HCT116 (cell line): ENCODE measurements at regions not wholly inside any gene's neighbourhood (a gene's known extent, or its start where the extent isn't known, plus 50 kb on each side); places are given as distances from the start of the nearest gene placed in this dataset.

Source experiments
- ATAC-seq: fragments of 200-7000 bp; cut with Tn5 transposase; 2 replicates; pipeline ENCODE4 v1.9.1; 2020; ENCODE audit warnings: mild to moderate bottlenecking, moderate library complexity
- BruUV-seq: library from RNA; stranded (reverse); fragments of 400-500 nt; replicated peaks from 2 replicates; lab custom pipeline; 2021; lab: Mats Ljungman, UMichigan
- CTCF ChIA-PET: fragments of 300-600 bp; sonication (Branson Sonifier 250); formaldehyde crosslinking; loops from one replicate; lab custom pipeline; 2021; ENCODE audit warnings: antibody characterized with exemption; lab: Charles Lee
- POLR2A ChIA-PET: fragments of 300-600, 350-600 bp; sonication (Branson Sonifier 250); formaldehyde crosslinking; loops from one replicate; lab custom pipeline; 2021; ENCODE audit warnings: antibody characterized with exemption; lab: Charles Lee
- RAD21 ChIA-PET, 2 experiments: fragments of 300-600 bp; sonication (Branson Sonifier 250); formaldehyde crosslinking; loops; one replicate each; lab custom pipeline; 2023; ENCODE audit warnings: low total read pairs in 2 of 2; ENCODE audit not compliant: uncharacterized antibody in 2 of 2, unreplicated experiment in 2 of 2, low non-redundant PET in 1 of 2; lab: Charles Lee
- DNase-seq: peaks from one replicate; pipeline ENCODE4 v3.0.0-alpha.2; 2010; ENCODE audit warnings: low read depth, low spot score
- H2AFZ ChIP-seq: fragments of 200-600 bp; shearing (Covaris generic), sonication (generic); 2 replicates; pipeline ENCODE4 v1.6.1; 2017; ENCODE audit warnings: low read depth, mixed run types, mixed read lengths, antibody characterized with exemption, low read length; ENCODE audit not compliant: poor library complexity, severe bottlenecking
- H3K27ac ChIP-seq: 2 replicates; pipeline ENCODE4 v1.5.1; 2012; ENCODE audit warnings: low read depth, low read length
- H3K27me3 ChIP-seq: fragments of 200-600 bp; sonication (generic); 2 replicates; pipeline ENCODE4 v1.6.1; 2016; ENCODE audit warnings: mixed run types, low read length, mixed read lengths; ENCODE audit not compliant: insufficient read depth
- H3K36me3 ChIP-seq, 2 experiments: fragments of 200-500 bp in 1 of 2; fragments of 200-600 bp in 1 of 2; sonication (Bioruptor generic) in 1 of 2; sonication (generic) in 1 of 2; 2 replicates each; pipeline versions ENCODE4 v1.5.1 to v1.6.1; 2014 to 2016; ENCODE audit warnings: low read length in 2 of 2, inconsistent platforms in 1 of 2, mixed read lengths in 1 of 2, mixed run types in 1 of 2; ENCODE audit not compliant: insufficient read depth in 2 of 2, control insufficient read depth in 1 of 2
- H3K4me1 ChIP-seq, 2 experiments: fragments of 200-600 bp in 1 of 2; sonication (generic) in 1 of 2; 2 replicates each; pipeline versions ENCODE4 v1.5.1 to v1.6.1; 2012 to 2017; ENCODE audit warnings: low read length in 2 of 2, inconsistent platforms in 1 of 2, mild to moderate bottlenecking in 1 of 2, mixed read lengths in 1 of 2, mixed run types in 1 of 2, moderate library complexity in 1 of 2; ENCODE audit not compliant: insufficient read depth in 2 of 2, control insufficient read depth in 1 of 2
- H3K4me2 ChIP-seq: fragments of 200-600 bp; sonication (generic); 2 replicates; pipeline ENCODE4 v1.6.1; 2017; ENCODE audit warnings: mixed run types, low read length, mixed read lengths
- H3K4me3 ChIP-seq, 2 experiments: fragments of 200-600 bp in 1 of 2; sonication (generic) in 1 of 2; replicated peaks in 1 of 2; 2 replicates each; pipeline ENCODE4 v1.5.1; 2011 to 2016; ENCODE audit warnings: low read length in 2 of 2, control low read depth in 1 of 2, low read depth in 1 of 2, mild to moderate bottlenecking in 1 of 2, mixed read lengths in 1 of 2, mixed run types in 1 of 2
- H3K79me2 ChIP-seq: fragments of 200-600 bp; sonication (generic); 2 replicates; pipeline ENCODE4 v1.6.1; 2017; ENCODE audit warnings: mild to moderate bottlenecking, mixed run types, low read length, moderate library complexity, mixed read lengths; ENCODE audit not compliant: insufficient read depth
- H3K9ac ChIP-seq: fragments of 200-600 bp; sonication (generic); 2 replicates; pipeline ENCODE4 v1.6.1; 2016; ENCODE audit warnings: low read length, mixed read lengths
- H3K9me2 ChIP-seq: fragments of 200-600 bp; sonication (generic), shearing (Covaris generic); 2 replicates; pipeline ENCODE4 v1.6.1; 2017; ENCODE audit warnings: mixed run types, mild to moderate bottlenecking, moderate library complexity; ENCODE audit not compliant: insufficient read depth
- H3K9me3 ChIP-seq, 2 experiments: fragments of 200-500 bp in 1 of 2; fragments of 200-600 bp in 1 of 2; sonication (Bioruptor generic) in 1 of 2; sonication (generic) in 1 of 2; 2 replicates each; pipeline ENCODE4 v1.6.1; 2014 to 2017; ENCODE audit warnings: low read length in 2 of 2, mixed read lengths in 2 of 2, inconsistent platforms in 1 of 2, low read depth in 1 of 2, mild to moderate bottlenecking in 1 of 2, mixed run types in 1 of 2, moderate library complexity in 1 of 2; ENCODE audit not compliant: control insufficient read depth in 1 of 2, insufficient read depth in 1 of 2
- H4K20me1 ChIP-seq: fragments of 200-600 bp; sonication (generic), shearing (Covaris generic); 2 replicates; pipeline ENCODE4 v1.6.1; 2017; ENCODE audit warnings: mixed run types, mild to moderate bottlenecking, moderate library complexity; ENCODE audit not compliant: insufficient read depth
- ATF3 ChIP-seq: IDR thresholded peaks from 2 replicates; pipeline ENCODE4 v1.6.1; 2012
- CBX3 ChIP-seq: IDR thresholded peaks from 2 replicates; pipeline ENCODE4 v1.6.1; 2012; ENCODE audit warnings: low read depth
- CTCF ChIP-seq, 3 experiments: fragments of 200-600 bp in 1 of 3; sonication (generic) in 1 of 3; IDR thresholded peaks in 2 of 3; conservative IDR thresholded peaks in 1 of 3; 2 replicates each; pipeline ENCODE4 v1.5.1; 2012 to 2017; ENCODE audit warnings: low read depth in 2 of 3, low read length in 2 of 3, antibody characterized with exemption in 1 of 3, borderline replicate concordance in 1 of 3, control low read depth in 1 of 3, mild to moderate bottlenecking in 1 of 3, mixed read lengths in 1 of 3, mixed run types in 1 of 3, moderate library complexity in 1 of 3; ENCODE audit not compliant: insufficient read depth in 1 of 3
- JUND ChIP-seq: IDR thresholded peaks from 2 replicates; pipeline ENCODE4 v1.6.1; 2012
- POLR2A ChIP-seq: IDR thresholded peaks from 2 replicates; pipeline ENCODE4 v1.7.0; 2011; ENCODE audit warnings: borderline replicate concordance; ENCODE audit not compliant: insufficient read depth, insufficient read length; ENCODE audit errors: extremely low read depth
- POLR2AphosphoS5 ChIP-seq: IDR thresholded peaks from 2 replicates; pipeline ENCODE4 v1.6.1; 2011; ENCODE audit warnings: mild to moderate bottlenecking, low read depth, low read length, moderate library complexity
- RAD21 ChIP-seq: IDR thresholded peaks from 2 replicates; pipeline ENCODE4 v1.6.1; 2012; ENCODE audit warnings: low read depth, mild to moderate bottlenecking
- SP1 ChIP-seq: IDR thresholded peaks from 2 replicates; pipeline ENCODE4 v1.6.1; 2012; ENCODE audit warnings: low read depth
- TCF7L2 ChIP-seq: IDR thresholded peaks from 2 replicates; pipeline ENCODE4 v1.7.0; 2011; ENCODE audit warnings: borderline replicate concordance, inconsistent platforms; ENCODE audit not compliant: insufficient read depth, insufficient read length; ENCODE audit errors: extremely low read depth
- ZFX ChIP-seq: fragments of 450-650 bp; IDR thresholded peaks from 2 replicates; pipeline ENCODE4 v1.6.1; 2017
- intact Hi-C: fragments of 100-400 bp; cut with micrococcal nuclease; formaldehyde crosslinking; loops from 2 replicates; pipeline ENCODE4 v1.10.0; 2022
- TF ChIP-seq, protein P1 (sequence below): IDR thresholded peaks from 2 replicates; pipeline ENCODE4 v1.6.1; 2012; ENCODE audit warnings: low read depth
- TF ChIP-seq, protein P2 (sequence below): IDR thresholded peaks from 2 replicates; pipeline ENCODE4 v1.6.1; 2011; ENCODE audit warnings: mild to moderate bottlenecking, low read length, moderate library complexity; ENCODE audit not compliant: insufficient replicate concordance; ENCODE audit errors: extremely low read depth

DNA sequence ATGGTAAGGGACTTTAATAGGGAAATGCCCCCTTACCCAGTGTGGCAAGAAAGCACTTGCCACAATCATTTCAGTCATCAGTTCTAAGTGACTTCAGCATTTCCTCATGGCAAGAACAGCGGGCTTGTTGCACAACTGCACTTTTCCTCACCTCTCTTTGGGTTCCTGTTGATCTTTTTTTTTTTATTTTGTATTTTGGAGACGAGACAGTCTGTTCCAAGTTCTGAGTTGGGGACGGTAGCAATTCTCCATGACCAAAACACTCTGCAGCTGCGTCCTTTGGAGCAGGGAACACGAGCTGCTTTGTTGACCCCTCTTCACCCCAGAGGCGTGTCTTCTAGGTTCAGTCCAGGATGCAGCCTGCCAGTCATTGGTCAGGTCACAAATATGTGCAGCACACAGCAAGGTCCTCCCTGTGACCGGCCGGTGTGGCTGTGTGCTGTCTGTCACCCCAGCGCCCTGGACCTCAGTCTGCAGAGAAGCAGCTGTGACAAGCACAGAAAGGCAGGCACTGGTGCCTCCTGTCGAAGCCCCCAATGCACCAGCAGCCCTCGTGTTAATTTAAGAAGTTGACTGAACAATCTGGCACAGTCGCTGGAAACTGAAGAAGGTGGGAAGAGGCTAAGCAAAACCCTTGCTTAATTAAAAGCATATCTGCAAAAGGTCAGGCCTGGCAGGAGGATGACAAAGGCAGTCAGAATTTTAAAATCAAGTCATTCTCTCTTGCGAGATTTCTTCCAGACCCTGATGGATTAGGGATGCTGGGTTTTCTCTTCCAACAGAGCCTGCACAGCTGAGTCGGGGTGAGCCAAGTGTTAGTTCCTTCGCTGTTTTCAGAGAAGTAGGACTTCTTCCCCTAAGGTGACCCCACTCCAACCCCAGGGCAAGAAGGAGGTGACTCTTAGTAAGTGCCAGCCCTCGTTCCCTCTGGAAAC is 96.7 kb upstream of the COPS8 start:
- BruUV-seq: no TSS peak
- ChIA-PET POLR2A (no interaction called here), RAD21 (no interaction called here)
- Histone ChIP-seq H2AFZ (no peak overlapping the region), H3K9ac (no peak overlapping the region), H3K4me1 (no peaks in the 10 kb centered on the region), H3K9me2 (no peaks in the 10 kb centered on the region), H3K27me3 (peaks cover 86% of the 10 kb centered on the region), H3K4me2 (no peak overlapping the region)
- intact Hi-C loops: no loop called here
- DNase-seq: no peak
- TF ChIP-seq JUND: no peak
- no peak for TF ChIP-seq CTCF (IDR thresholded peaks at IDR 0.05 in 2 of 3, conservative IDR thresholded peaks at IDR 0.05 in 1 of 3; ENCODE audit: borderline replicate concordance in 1 of 3, insufficient read depth in 1 of 3, low read depth in 2 of 3, low read length in 2 of 3)
- TF ChIP-seq CBX3: no peak
- no peak for TF ChIP-seq ZFX
- no peak for TF ChIP-seq TCF7L2
- TF ChIP-seq RAD21: no peak
- no peak for TF ChIP-seq POLR2A
- no peak for TF ChIP-seq POLR2AphosphoS5
- no peak for TF ChIP-seq ATF3
- no peak for TF ChIP-seq SP1
- TF ChIP-seq, protein P1, sequence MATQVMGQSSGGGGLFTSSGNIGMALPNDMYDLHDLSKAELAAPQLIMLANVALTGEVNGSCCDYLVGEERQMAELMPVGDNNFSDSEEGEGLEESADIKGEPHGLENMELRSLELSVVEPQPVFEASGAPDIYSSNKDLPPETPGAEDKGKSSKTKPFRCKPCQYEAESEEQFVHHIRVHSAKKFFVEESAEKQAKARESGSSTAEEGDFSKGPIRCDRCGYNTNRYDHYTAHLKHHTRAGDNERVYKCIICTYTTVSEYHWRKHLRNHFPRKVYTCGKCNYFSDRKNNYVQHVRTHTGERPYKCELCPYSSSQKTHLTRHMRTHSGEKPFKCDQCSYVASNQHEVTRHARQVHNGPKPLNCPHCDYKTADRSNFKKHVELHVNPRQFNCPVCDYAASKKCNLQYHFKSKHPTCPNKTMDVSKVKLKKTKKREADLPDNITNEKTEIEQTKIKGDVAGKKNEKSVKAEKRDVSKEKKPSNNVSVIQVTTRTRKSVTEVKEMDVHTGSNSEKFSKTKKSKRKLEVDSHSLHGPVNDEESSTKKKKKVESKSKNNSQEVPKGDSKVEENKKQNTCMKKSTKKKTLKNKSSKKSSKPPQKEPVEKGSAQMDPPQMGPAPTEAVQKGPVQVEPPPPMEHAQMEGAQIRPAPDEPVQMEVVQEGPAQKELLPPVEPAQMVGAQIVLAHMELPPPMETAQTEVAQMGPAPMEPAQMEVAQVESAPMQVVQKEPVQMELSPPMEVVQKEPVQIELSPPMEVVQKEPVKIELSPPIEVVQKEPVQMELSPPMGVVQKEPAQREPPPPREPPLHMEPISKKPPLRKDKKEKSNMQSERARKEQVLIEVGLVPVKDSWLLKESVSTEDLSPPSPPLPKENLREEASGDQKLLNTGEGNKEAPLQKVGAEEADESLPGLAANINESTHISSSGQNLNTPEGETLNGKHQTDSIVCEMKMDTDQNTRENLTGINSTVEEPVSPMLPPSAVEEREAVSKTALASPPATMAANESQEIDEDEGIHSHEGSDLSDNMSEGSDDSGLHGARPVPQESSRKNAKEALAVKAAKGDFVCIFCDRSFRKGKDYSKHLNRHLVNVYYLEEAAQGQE: no peak
- TF ChIP-seq, protein P2, sequence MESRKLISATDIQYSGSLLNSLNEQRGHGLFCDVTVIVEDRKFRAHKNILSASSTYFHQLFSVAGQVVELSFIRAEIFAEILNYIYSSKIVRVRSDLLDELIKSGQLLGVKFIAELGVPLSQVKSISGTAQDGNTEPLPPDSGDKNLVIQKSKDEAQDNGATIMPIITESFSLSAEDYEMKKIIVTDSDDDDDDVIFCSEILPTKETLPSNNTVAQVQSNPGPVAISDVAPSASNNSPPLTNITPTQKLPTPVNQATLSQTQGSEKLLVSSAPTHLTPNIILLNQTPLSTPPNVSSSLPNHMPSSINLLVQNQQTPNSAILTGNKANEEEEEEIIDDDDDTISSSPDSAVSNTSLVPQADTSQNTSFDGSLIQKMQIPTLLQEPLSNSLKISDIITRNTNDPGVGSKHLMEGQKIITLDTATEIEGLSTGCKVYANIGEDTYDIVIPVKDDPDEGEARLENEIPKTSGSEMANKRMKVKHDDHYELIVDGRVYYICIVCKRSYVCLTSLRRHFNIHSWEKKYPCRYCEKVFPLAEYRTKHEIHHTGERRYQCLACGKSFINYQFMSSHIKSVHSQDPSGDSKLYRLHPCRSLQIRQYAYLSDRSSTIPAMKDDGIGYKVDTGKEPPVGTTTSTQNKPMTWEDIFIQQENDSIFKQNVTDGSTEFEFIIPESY: no peak
- TF ChIP-seq, all 23 proteins: peak for 0
- H3K27ac ChIP-seq: no peak overlapping the region
- H3K36me3 ChIP-seq: no peaks in the 10 kb centered on the region
- H3K9me3 ChIP-seq: no peaks in the 10 kb centered on the region
- ATAC-seq: no peak
- no peaks in the 10 kb centered on the region for H4K20me1 ChIP-seq
- no peaks in the 10 kb centered on the region for H3K79me2 ChIP-seq
- CTCF ChIA-PET: no interaction called here
- H3K4me3 ChIP-seq: no peak overlapping the region
